ENCODE measurements at regions not wholly inside any gene's neighbourhood (a gene's known extent, or its start where the extent isn't known, plus 50 kb on each side); places are given as distances from the start of the nearest gene placed in this dataset.

GRCh38 chr3:20760981-20761380 is 575.0 kb upstream of the SGO1 start:
- no peaks in the 10 kb centered on the region for H3K27me3 ChIP-seq (ENCODE audit: control insufficient read depth in 1 of 2, insufficient read depth in 2 of 2, low read length in 2 of 2)
- H3K36me3 ChIP-seq (ENCODE audit: control insufficient read depth in 2 of 2, insufficient read depth in 2 of 2, low read length in 1 of 2), result no peaks in the 10 kb centered on the region
- no peaks in the 10 kb centered on the region for H3K4me1 ChIP-seq (ENCODE audit: control insufficient read depth in 2 of 2, insufficient read depth in 2 of 2, low read length in 1 of 2)
- no peak overlapping the region for H3K27ac ChIP-seq (ENCODE audit: low read depth in 2 of 2, low read length in 1 of 2)
- no peaks in the 10 kb centered on the region for H3K9me3 ChIP-seq (ENCODE audit: control insufficient read depth in 2 of 2, insufficient read depth in 1 of 2, low read depth in 1 of 2, low read length in 1 of 2)
- H3K4me3 ChIP-seq (ENCODE audit: low read depth in 1 of 2, low read length in 2 of 2), result no peak overlapping the region

DNA sequence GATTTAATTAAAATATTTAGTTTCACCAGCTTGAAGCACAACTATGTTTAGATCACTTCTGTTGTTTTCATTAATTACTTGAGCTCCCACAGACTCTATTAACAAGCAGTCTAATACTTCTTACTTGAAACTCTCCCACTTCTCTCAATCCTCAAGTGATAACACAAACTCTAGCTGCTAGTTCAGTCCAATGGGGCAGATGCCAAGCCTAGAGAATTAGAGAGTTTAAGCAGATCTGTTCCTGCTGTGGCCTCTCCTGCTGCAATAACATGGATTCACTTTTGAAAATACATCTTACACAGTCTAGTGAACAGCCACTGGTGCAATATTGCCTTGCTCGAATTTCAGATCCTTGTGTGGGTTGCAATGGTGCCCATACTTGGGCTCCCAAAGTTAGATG is 566.4 kb upstream of the SGO1 start:
- Histone ChIP-seq H3K27me3 (ENCODE audit: control insufficient read depth in 1 of 2, insufficient read depth in 2 of 2, low read length in 2 of 2) (no peaks in the 10 kb centered on the region), H3K9me3 (ENCODE audit: control insufficient read depth in 2 of 2, insufficient read depth in 1 of 2, low read depth in 1 of 2, low read length in 1 of 2) (no peaks in the 10 kb centered on the region), H3K4me3 (ENCODE audit: low read depth in 1 of 2, low read length in 2 of 2) (no peak overlapping the region), H3K4me1 (ENCODE audit: control insufficient read depth in 2 of 2, insufficient read depth in 2 of 2, low read length in 1 of 2) (no peaks in the 10 kb centered on the region), H3K27ac (ENCODE audit: low read depth in 2 of 2, low read length in 1 of 2) (no peak overlapping the region), H3K36me3 (ENCODE audit: control insufficient read depth in 2 of 2, insufficient read depth in 2 of 2, low read length in 1 of 2) (no peaks in the 10 kb centered on the region)
- WGBS, 2 donors, result 48 to 49% methylated on average over 1 of the region's 1 CpG

GRCh38 chr3:20751296-20751695 is 565.3 kb upstream of the SGO1 start:
- Histone ChIP-seq H3K36me3 (ENCODE audit: control insufficient read depth in 2 of 2, insufficient read depth in 2 of 2, low read length in 1 of 2) (no peaks in the 10 kb centered on the region), H3K4me3 (ENCODE audit: low read depth in 1 of 2, low read length in 2 of 2) (no peak overlapping the region), H3K4me1 (ENCODE audit: control insufficient read depth in 2 of 2, insufficient read depth in 2 of 2, low read length in 1 of 2) (no peaks in the 10 kb centered on the region), H3K9me3 (ENCODE audit: control insufficient read depth in 2 of 2, insufficient read depth in 1 of 2, low read depth in 1 of 2, low read length in 1 of 2) (no peaks in the 10 kb centered on the region), H3K27ac (ENCODE audit: low read depth in 2 of 2, low read length in 1 of 2) (no peak overlapping the region), H3K27me3 (ENCODE audit: control insufficient read depth in 1 of 2, insufficient read depth in 2 of 2, low read length in 2 of 2) (no peaks in the 10 kb centered on the region)
- 60 to 69% methylated on average over 4 of the region's 4 CpGs for WGBS, 2 donors

- no peaks in the 10 kb centered on the region for H3K27me3 ChIP-seq (ENCODE audit: control insufficient read depth in 1 of 2, insufficient read depth in 2 of 2, low read length in 2 of 2)
- H3K36me3 ChIP-seq (ENCODE audit: control insufficient read depth in 2 of 2, insufficient read depth in 2 of 2, low read length in 1 of 2), result no peaks in the 10 kb centered on the region
- no peaks in the 10 kb centered on the region for H3K4me1 ChIP-seq (ENCODE audit: control insufficient read depth in 2 of 2, insufficient read depth in 2 of 2, low read length in 1 of 2)
- H3K4me3 ChIP-seq (ENCODE audit: low read depth in 1 of 2, low read length in 2 of 2), result no peak overlapping the region
- no peaks in the 10 kb centered on the region for H3K9me3 ChIP-seq (ENCODE audit: control insufficient read depth in 2 of 2, insufficient read depth in 1 of 2, low read depth in 1 of 2, low read length in 1 of 2)
- 49 to 53% methylated on average over 1 of the region's 1 CpG for WGBS, 2 donors
- H3K27ac ChIP-seq (ENCODE audit: low read depth in 2 of 2, low read length in 1 of 2), result no peak overlapping the region
These were observed 561.7 kb upstream of the SGO1 start for GRCh38 chr3:20747741-20748140.

GRCh38 chr3:20743553-20744321 is 557.7 kb upstream of the SGO1 start:
- H3K27ac ChIP-seq (ENCODE audit: low read depth in 2 of 2, low read length in 1 of 2), result no peak overlapping the region
- 17 to 21% methylated on average over 1 of the region's 1 CpG for WGBS, 2 donors
- H3K36me3 ChIP-seq (ENCODE audit: control insufficient read depth in 2 of 2, insufficient read depth in 2 of 2, low read length in 1 of 2), result no peaks in the 10 kb centered on the region
- H3K4me3 ChIP-seq (ENCODE audit: low read depth in 1 of 2, low read length in 2 of 2), result no peak overlapping the region
- no peaks in the 10 kb centered on the region for H3K4me1 ChIP-seq (ENCODE audit: control insufficient read depth in 2 of 2, insufficient read depth in 2 of 2, low read length in 1 of 2)
- H3K27me3 ChIP-seq (ENCODE audit: control insufficient read depth in 1 of 2, insufficient read depth in 2 of 2, low read length in 2 of 2), result no peaks in the 10 kb centered on the region
- H3K9me3 ChIP-seq (ENCODE audit: control insufficient read depth in 2 of 2, insufficient read depth in 1 of 2, low read depth in 1 of 2, low read length in 1 of 2), result no peaks in the 10 kb centered on the region

- no peaks in the 10 kb centered on the region for H3K27me3 ChIP-seq (ENCODE audit: control insufficient read depth in 1 of 2, insufficient read depth in 2 of 2, low read length in 2 of 2)
- H3K4me1 ChIP-seq (ENCODE audit: control insufficient read depth in 2 of 2, insufficient read depth in 2 of 2, low read length in 1 of 2), result no peaks in the 10 kb centered on the region
- 56% methylated on average over 2 of the region's 2 CpGs for WGBS, 2 donors
- H3K27ac ChIP-seq (ENCODE audit: low read depth in 2 of 2, low read length in 1 of 2), result no peak overlapping the region
- no peaks in the 10 kb centered on the region for H3K9me3 ChIP-seq (ENCODE audit: control insufficient read depth in 2 of 2, insufficient read depth in 1 of 2, low read depth in 1 of 2, low read length in 1 of 2)
- H3K36me3 ChIP-seq (ENCODE audit: control insufficient read depth in 2 of 2, insufficient read depth in 2 of 2, low read length in 1 of 2), result no peaks in the 10 kb centered on the region
- H3K4me3 ChIP-seq (ENCODE audit: low read depth in 1 of 2, low read length in 2 of 2), result no peak overlapping the region
These were observed 557.0 kb upstream of the SGO1 start for GRCh38 chr3:20742903-20743552.

- H3K36me3 ChIP-seq (ENCODE audit: control insufficient read depth in 2 of 2, insufficient read depth in 2 of 2, low read length in 1 of 2), result no peaks in the 10 kb centered on the region
- no peak overlapping the region for H3K4me3 ChIP-seq (ENCODE audit: low read depth in 1 of 2, low read length in 2 of 2)
- H3K4me1 ChIP-seq (ENCODE audit: control insufficient read depth in 2 of 2, insufficient read depth in 2 of 2, low read length in 1 of 2), result no peaks in the 10 kb centered on the region
- H3K27ac ChIP-seq (ENCODE audit: low read depth in 2 of 2, low read length in 1 of 2), result no peak overlapping the region
- no peaks in the 10 kb centered on the region for H3K27me3 ChIP-seq (ENCODE audit: control insufficient read depth in 1 of 2, insufficient read depth in 2 of 2, low read length in 2 of 2)
- no peaks in the 10 kb centered on the region for H3K9me3 ChIP-seq (ENCODE audit: control insufficient read depth in 2 of 2, insufficient read depth in 1 of 2, low read depth in 1 of 2, low read length in 1 of 2)
These were observed 555.4 kb upstream of the SGO1 start for GRCh38 chr3:20741381-20741780.

- no peaks in the 10 kb centered on the region for H3K9me3 ChIP-seq (ENCODE audit: control insufficient read depth in 2 of 2, insufficient read depth in 1 of 2, low read depth in 1 of 2, low read length in 1 of 2)
- no peak overlapping the region for H3K4me3 ChIP-seq (ENCODE audit: low read depth in 1 of 2, low read length in 2 of 2)
- H3K4me1 ChIP-seq (ENCODE audit: control insufficient read depth in 2 of 2, insufficient read depth in 2 of 2, low read length in 1 of 2), result no peaks in the 10 kb centered on the region
- H3K27me3 ChIP-seq (ENCODE audit: control insufficient read depth in 1 of 2, insufficient read depth in 2 of 2, low read length in 2 of 2), result no peaks in the 10 kb centered on the region
- H3K36me3 ChIP-seq (ENCODE audit: control insufficient read depth in 2 of 2, insufficient read depth in 2 of 2, low read length in 1 of 2), result no peaks in the 10 kb centered on the region
- H3K27ac ChIP-seq (ENCODE audit: low read depth in 2 of 2, low read length in 1 of 2), result no peak overlapping the region
These were observed 553.8 kb upstream of the SGO1 start for GRCh38 chr3:20739814-20740213.

DNA sequence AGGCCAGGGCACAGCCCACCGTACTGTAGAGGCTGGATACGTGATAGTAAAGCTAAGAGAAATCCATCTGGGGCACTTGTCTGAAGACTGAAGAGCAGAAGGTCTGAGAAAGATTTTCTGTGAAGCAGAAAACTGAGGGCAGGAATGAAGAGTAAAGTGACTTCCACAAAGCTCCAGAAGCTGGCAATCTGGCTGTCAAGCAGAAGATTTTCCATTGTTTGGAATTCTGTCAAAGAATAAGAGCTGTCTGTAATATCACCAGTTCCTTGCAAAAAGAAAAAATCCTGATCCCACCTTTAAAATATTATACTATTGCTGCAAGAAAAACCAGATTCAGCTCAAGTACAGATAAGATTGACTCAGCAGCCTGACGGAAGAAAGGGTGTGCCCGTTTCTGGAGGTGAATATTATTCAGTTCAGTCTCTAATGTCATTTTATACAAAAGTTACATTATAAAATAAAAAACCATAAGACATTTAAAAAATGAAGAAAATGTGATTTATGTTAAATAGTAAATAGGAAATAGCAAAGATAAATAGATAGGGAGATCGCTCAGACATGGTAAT is 550.4 kb upstream of the SGO1 start:
- H3K27me3 ChIP-seq (ENCODE audit: control insufficient read depth in 1 of 2, insufficient read depth in 2 of 2, low read length in 2 of 2), result no peaks in the 10 kb centered on the region
- WGBS, 2 donors, result 69 to 75% methylated on average over 5 of the region's 5 CpGs
- no peaks in the 10 kb centered on the region for H3K4me1 ChIP-seq (ENCODE audit: control insufficient read depth in 2 of 2, insufficient read depth in 2 of 2, low read length in 1 of 2)
- peaks cover 0 to 8% of the 10 kb centered on the region in 2 donors for H3K9me3 ChIP-seq (ENCODE audit: control insufficient read depth in 2 of 2, insufficient read depth in 1 of 2, low read depth in 1 of 2, low read length in 1 of 2)
- no peak overlapping the region for H3K4me3 ChIP-seq (ENCODE audit: low read depth in 1 of 2, low read length in 2 of 2)
- H3K36me3 ChIP-seq (ENCODE audit: control insufficient read depth in 2 of 2, insufficient read depth in 2 of 2, low read length in 1 of 2), result no peaks in the 10 kb centered on the region
- H3K27ac ChIP-seq (ENCODE audit: low read depth in 2 of 2, low read length in 1 of 2), result no peak overlapping the region

DNA sequence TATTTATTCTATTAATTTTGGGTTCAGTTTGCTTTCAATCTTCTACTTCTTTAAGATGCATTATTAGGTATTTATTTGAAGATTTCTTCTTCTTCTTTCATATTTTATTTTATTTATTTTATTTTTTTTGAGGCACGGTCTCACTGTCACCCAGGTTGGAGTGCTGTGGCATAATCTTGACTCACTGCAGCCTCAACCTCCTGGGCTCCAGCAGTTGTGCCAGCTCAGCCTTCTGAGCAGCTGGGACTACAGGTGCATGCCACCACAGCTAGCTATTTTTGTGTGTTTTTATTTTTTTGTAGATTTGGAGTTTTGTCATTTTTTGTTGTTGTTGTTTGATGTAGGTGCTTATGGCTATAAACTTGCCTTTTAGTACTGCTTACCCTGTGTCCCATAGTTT is 543.2 kb upstream of the SGO1 start:
- H3K27me3 ChIP-seq (ENCODE audit: control insufficient read depth in 1 of 2, insufficient read depth in 2 of 2, low read length in 2 of 2), result no peaks in the 10 kb centered on the region
- no peak overlapping the region for H3K27ac ChIP-seq (ENCODE audit: low read depth in 2 of 2, low read length in 1 of 2)
- 84 to 85% methylated on average over 1 of the region's 1 CpG for WGBS, 2 donors
- H3K4me1 ChIP-seq (ENCODE audit: control insufficient read depth in 2 of 2, insufficient read depth in 2 of 2, low read length in 1 of 2), result no peaks in the 10 kb centered on the region
- H3K4me3 ChIP-seq (ENCODE audit: low read depth in 1 of 2, low read length in 2 of 2), result no peak overlapping the region
- peaks cover 0 to 9% of the 10 kb centered on the region in 2 donors for H3K9me3 ChIP-seq (ENCODE audit: control insufficient read depth in 2 of 2, insufficient read depth in 1 of 2, low read depth in 1 of 2, low read length in 1 of 2)
- H3K36me3 ChIP-seq (ENCODE audit: control insufficient read depth in 2 of 2, insufficient read depth in 2 of 2, low read length in 1 of 2), result no peaks in the 10 kb centered on the region
